ENCODE measurements at regions not wholly inside any gene's neighbourhood (a gene's known extent, or its start where the extent isn't known, plus 50 kb on each side); places are given as distances from the start of the nearest gene placed in this dataset.

- no peak for DNase-seq
Observed at GRCh38 chr15:36498916-36499315, 80.5 kb upstream of the CDIN1 start.

DNA sequence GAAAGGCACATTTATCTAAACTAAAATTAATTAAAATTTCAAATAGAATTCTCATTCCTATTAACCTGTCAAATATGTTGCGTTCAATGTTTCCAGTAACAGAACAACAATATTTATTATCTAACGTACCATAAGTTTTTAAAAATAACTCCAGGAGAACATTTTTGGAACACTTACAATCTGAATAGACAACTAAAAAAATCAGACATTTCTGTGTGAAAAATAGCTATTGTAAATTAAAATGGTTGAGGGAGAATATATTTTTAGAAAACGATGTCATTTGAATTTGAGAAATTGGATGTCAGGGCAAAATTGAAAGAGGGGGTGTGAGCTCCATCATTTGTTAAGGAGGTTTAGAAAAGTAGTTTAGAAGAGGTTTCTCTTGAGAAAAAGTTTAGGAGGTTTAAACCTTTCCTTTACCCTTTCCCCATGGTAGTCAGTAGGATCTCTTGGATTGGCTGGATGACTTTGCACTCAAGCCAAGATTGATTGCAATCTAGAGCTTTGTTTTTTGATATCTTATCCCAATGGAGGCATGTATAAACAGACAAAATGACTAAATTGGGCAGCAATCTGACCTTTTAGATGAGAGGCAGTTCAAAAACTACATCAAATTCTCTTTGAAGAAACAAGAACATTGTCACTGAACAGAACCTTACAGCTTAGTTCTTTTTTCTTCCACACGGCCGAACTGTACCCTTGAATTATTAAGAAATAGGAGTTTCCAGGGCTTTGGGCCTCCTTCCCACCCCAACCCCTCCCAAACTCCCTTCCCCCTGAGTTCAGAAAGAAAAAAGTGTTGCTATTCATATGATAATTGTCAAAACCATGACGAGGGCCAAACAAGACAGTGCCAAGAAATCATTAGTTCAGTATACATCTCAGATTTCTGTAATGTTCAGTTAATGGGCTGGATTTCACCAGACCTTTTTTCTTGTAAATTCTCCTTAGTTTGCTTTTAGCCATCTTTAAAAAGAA lies 79.7 kb upstream of the CDIN1 start:
- DNase-seq = no peak

DNA sequence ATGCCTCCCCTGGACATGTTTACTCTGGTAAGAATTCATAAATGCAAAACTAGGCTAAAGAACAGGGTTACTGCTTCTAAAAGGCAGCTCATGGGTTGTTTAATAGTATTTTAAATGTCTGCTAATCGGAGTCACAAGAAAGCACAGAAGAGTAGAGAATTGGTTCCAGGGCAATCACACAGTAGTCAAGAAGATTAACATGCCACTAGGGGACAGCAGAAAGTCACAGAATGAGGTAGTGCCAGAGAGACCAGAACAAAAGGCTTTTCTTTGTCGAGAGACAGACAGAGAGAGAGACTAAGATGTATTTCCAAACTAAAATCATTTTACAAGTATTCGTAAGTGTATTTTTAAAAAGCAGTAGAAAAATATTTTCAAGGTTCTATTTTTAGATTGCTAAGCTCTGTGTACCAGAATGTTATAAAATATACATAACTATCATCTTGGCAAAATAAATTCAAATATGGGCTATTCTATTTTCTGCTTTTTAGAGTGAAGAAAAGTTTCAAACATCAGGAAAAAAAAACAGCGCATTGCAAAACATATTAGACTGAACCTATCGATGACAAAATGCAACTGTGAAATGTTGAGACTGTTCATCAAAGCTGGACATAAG lies 78.3 kb upstream of the CDIN1 start:
- DNase-seq = peak; percentile 9

- DNase-seq = no peak
Observed at GRCh38 chr15:36502509-36502908, 76.9 kb upstream of the CDIN1 start.

- DNase-seq = peak; percentile 4
Observed at GRCh38 chr15:36506733-36507356, 72.6 kb upstream of the CDIN1 start.

DNA sequence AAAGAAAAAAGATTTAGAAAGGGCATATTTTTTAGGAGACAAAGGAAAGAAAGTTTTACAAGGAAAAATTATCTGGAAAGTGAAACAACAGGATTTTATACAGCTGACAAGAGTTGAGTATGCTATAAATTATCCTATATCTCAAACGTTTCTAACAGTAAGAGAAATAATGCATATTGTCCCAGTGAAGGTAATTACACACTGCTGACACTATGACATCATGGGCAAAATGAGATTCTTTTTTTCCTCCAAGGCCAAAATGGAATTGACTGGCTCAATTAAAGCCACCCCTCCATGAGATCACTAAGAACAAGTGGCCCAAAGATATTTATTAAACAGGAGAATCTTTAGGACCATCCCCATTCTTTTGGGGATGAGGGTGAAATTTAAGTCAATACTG lies 72.0 kb upstream of the CDIN1 start:
- no peak for DNase-seq

DNA sequence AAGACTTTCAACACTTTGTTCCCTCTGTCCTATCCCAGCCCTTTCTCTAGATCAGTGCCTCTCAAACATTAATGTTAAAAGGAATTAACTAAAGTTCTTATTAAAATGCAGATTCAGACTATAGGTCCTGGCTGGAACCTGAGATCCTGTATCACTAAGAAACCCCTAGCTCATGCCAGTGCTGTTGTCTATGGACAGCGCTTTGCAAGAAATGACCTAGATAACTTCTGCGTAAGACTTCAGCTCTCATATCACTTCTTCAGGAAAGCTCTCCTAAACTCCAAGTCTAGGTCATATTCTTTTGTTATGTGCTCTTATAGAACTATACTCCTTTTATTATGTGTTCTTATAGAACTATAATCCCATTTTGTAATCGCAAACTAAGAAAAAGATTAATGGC lies 67.8 kb upstream of the CDIN1 start:
- no peak for DNase-seq

- no peak for DNase-seq
Observed at GRCh38 chr15:36517758-36518157, 61.7 kb upstream of the CDIN1 start.

GRCh38 chr15:36519067-36519466 lies 60.4 kb upstream of the CDIN1 start:
- no peak for DNase-seq

- DNase-seq = no peak
Observed at GRCh38 chr15:36525430-36525829, 54.0 kb upstream of the CDIN1 start.

GRCh38 chr15:36527235-36528162 lies 51.9 kb upstream of the CDIN1 start:
- no peak for DNase-seq

DNA sequence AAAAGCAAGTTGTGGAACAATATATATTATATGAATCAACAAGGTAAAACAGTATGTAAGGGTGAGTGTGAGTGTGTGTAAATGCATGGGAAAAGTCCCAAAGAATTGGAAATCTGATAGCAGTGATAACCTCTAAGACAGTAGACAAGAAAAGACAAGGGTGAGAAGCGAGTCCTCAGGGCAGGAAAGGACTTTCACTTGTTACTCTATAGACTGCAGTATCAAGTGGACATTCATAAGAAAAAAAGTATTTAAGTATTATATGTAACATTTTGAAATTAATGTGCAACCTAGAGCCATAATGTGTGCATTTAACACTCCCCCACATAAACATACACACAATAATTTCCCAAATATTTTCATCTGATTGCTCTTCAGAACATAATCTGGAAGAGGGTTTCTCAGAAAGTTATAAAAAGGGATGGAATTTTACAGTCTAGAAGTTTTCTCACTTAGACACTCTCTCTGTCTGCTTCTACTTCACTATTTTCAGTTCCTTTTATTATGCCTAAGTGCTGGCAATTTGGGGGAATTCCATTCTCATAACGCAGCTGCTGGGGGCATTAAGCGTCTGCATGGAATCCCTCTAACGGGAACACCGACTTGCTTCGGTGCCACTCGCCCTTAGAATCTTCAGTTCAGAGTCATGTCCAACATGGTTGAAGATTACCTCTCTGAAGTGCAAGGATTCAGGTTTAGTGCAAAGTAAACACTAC lies 50.0 kb upstream of the CDIN1 start:
- no peak for DNase-seq

Measured in DMS153 (cell line).